ENCODE measurements at regions not wholly inside any gene's neighbourhood (a gene's known extent, or its start where the extent isn't known, plus 50 kb on each side); places are given as distances from the start of the nearest gene placed in this dataset.

DNA sequence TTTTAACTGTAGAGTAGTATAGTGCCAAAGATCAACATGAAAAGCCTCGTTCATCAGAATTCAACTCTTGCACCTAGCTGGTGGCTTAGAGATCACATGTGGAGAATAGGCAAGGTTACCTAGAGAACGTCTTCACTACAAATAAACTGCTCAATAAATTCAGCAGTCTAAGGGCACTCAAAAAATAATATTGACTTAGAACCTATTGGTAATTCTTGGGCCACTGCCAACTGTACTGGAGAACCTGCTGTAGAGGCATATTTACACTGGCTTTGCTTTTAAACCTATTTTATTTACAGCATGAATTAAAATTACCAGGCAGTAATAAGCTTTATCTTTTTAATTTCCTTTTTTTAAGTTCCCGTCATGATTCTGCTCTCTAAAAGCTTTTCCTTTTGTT lies 343.7 kb downstream of the PDHA2 start:
- TF ChIP-seq, protein P1, sequence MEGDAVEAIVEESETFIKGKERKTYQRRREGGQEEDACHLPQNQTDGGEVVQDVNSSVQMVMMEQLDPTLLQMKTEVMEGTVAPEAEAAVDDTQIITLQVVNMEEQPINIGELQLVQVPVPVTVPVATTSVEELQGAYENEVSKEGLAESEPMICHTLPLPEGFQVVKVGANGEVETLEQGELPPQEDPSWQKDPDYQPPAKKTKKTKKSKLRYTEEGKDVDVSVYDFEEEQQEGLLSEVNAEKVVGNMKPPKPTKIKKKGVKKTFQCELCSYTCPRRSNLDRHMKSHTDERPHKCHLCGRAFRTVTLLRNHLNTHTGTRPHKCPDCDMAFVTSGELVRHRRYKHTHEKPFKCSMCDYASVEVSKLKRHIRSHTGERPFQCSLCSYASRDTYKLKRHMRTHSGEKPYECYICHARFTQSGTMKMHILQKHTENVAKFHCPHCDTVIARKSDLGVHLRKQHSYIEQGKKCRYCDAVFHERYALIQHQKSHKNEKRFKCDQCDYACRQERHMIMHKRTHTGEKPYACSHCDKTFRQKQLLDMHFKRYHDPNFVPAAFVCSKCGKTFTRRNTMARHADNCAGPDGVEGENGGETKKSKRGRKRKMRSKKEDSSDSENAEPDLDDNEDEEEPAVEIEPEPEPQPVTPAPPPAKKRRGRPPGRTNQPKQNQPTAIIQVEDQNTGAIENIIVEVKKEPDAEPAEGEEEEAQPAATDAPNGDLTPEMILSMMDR (IDR thresholded peaks at IDR 0.05; ENCODE audit: poor library complexity): no peak
- TF ChIP-seq EZH2 (IDR thresholded peaks at IDR 0.05; ENCODE audit: borderline replicate concordance) (no peak), EZH2phosphoT487 (IDR thresholded peaks at IDR 0.05; ENCODE audit: low read depth, severe bottlenecking, unreplicated experiment) (no peak)
